Stimulated activated naive CD8-positive, alpha-beta T cell treated with anti-CD3 and anti-CD28 coated beads, Interleukin-15, Interleukin-2, amounts not matched to agents 100 U/mL and 50 U/mL, for 24 hours (primary cell): ENCODE measurements at regions not wholly inside any gene's neighbourhood (a gene's known extent, or its start where the extent isn't known, plus 50 kb on each side); places are given as distances from the start of the nearest gene placed in this dataset.
"Not testable (repeated sequence)": the region's sequence is repeated elsewhere in the genome, so short reads cannot be mapped to it uniquely, and the experiment has no call there.

ENCODE experiments used
- ATAC-seq: fragments of 150-1000 bp; cut with Tn5 transposase; one replicate; pipeline ENCODE4 v1.10.0; 2021
- DNase-seq: peaks from one replicate; pipeline ENCODE4 v3.0.0; 2021

- ATAC-seq, result no peak
- no peak for DNase-seq
Observed at GRCh38 chr6:12479451-12479850, 189.3 kb downstream of the EDN1 start.

- DNase-seq (no peak), ATAC-seq (no peak)
Observed at GRCh38 chr6:12479881-12480280, 189.7 kb downstream of the EDN1 start.

- DNase-seq (no peak), ATAC-seq (no peak)
Observed at GRCh38 chr6:12480379-12480778, 190.2 kb downstream of the EDN1 start.

GRCh38 chr6:12481292-12481691 lies 191.1 kb downstream of the EDN1 start:
- ATAC-seq, result no peak
- no peak for DNase-seq

GRCh38 chr6:12481850-12482249 lies 191.7 kb downstream of the EDN1 start:
- no peak for ATAC-seq
- no peak for DNase-seq

GRCh38 chr6:12482386-12483375 lies 192.5 kb downstream of the EDN1 start:
- DNase-seq (no peak), ATAC-seq (no peak)

- DNase-seq (peak; percentile 5), ATAC-seq (peak; percentile 55)
Observed at GRCh38 chr6:12483712-12484111, 193.6 kb downstream of the EDN1 start.

- DNase-seq (no peak), ATAC-seq (no peak)
Observed at GRCh38 chr6:12484519-12484918, 194.4 kb downstream of the EDN1 start.

- no peak for DNase-seq
- ATAC-seq, result no peak
Observed at GRCh38 chr6:12485226-12485764, 195.1 kb downstream of the EDN1 start.

- no peak for ATAC-seq
- DNase-seq, result no peak
Observed at GRCh38 chr6:12485837-12486236, 195.7 kb downstream of the EDN1 start.

GRCh38 chr6:12490351-12490903 lies 200.3 kb downstream of the EDN1 start:
- peak; percentile 25 for ATAC-seq
- no peak for DNase-seq

- no peak for DNase-seq
- no peak for ATAC-seq
Observed at GRCh38 chr6:12490904-12491571, 200.9 kb downstream of the EDN1 start.

- not testable (repeated sequence) for DNase-seq, ATAC-seq
Observed at GRCh38 chr6:12492929-12493328, 202.8 kb downstream of the EDN1 start.

GRCh38 chr6:12493446-12493845 lies 203.3 kb downstream of the EDN1 start:
- ATAC-seq (no peak), DNase-seq (no peak)

GRCh38 chr6:12494161-12494560 lies 204.0 kb downstream of the EDN1 start:
- DNase-seq, result no peak
- ATAC-seq, result no peak

GRCh38 chr6:12501990-12502389 lies 211.8 kb downstream of the EDN1 start:
- DNase-seq (no peak), ATAC-seq (no peak)

GRCh38 chr6:12504325-12504966 lies 212.1 kb upstream of the PHACTR1 start:
- ATAC-seq (no peak), DNase-seq (no peak)

GRCh38 chr6:12505486-12505885 lies 211.1 kb upstream of the PHACTR1 start:
- ATAC-seq, result no peak

GRCh38 chr6:12506159-12506558 lies 210.4 kb upstream of the PHACTR1 start:
- ATAC-seq, result no peak
- DNase-seq, result no peak

More at GRCh38 chr6:12505486-12505885, 211.1 kb upstream of the PHACTR1 start:
- no peak for DNase-seq

GRCh38 chr6:12507636-12508035 lies 208.9 kb upstream of the PHACTR1 start:
- DNase-seq, result no peak
- no peak for ATAC-seq

- ATAC-seq (no peak), DNase-seq (no peak)
Observed at GRCh38 chr6:12508553-12508952, 208.0 kb upstream of the PHACTR1 start.

GRCh38 chr6:12509060-12509459 lies 207.5 kb upstream of the PHACTR1 start:
- no peak for DNase-seq
- no peak for ATAC-seq
